ENCODE measurements at regions not wholly inside any gene's neighbourhood (a gene's known extent, or its start where the extent isn't known, plus 50 kb on each side); places are given as distances from the start of the nearest gene placed in this dataset.

DNA sequence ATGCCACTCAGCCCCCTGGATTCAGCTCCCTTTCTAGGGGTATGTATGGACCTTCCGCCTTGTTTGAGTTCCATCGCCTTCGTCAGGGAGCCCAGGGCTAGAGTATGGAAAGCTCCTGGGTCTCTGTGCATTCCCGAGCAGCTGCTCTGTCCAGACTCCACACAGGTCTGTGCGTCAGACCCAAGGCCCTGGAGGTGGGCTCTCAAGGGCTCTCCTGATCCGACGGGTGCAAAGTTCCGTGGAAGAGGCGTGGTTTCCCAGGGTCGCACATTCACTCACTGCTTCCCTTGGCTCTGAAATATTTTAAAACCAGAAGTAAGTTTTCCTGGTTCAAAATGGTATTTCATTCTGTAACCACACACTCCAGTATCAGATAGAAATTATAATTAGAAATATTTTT, 863.2 kb downstream of the TRIML1 start:
- TF ChIP-seq CTCF (IDR thresholded peaks at IDR 0.05; ENCODE audit: low read depth, low read length) (no peak), EZH2phosphoT487 (IDR thresholded peaks at IDR 0.05; ENCODE audit: low read depth) (no peak)
